Heart left ventricle (tissue), 16 donors: ENCODE measurements at regions not wholly inside any gene's neighbourhood (a gene's known extent, or its start where the extent isn't known, plus 50 kb on each side); places are given as distances from the start of the nearest gene placed in this dataset.
"Not testable (repeated sequence)": the region's sequence is repeated elsewhere in the genome, so short reads cannot be mapped to it uniquely, and the experiment has no call there.

Source experiments
- ATAC-seq, 4 donors: fragments of 200-7000 bp; cut with Tn5 transposase; one replicate each; pipeline ENCODE4 v1.9.1; 2020 to 2022; ENCODE audit warnings: moderate library complexity in 4 of 4, mild to moderate bottlenecking in 3 of 4, moderate number of reproducible peaks in 1 of 4
- DNase-seq, 5 donors: peaks; one replicate each; pipeline ENCODE4 v3.0.0-alpha.2; 2020
- H3K27ac ChIP-seq, 12 donors: fragments of 200-600 bp; sonication (generic) in 4 of 12; one replicate each; pipeline versions ENCODE4 v1.5.0 to v1.8.0; 2016 to 2022; ENCODE audit warnings: mild to moderate bottlenecking in 2 of 12
- H3K27me3 ChIP-seq, 9 donors: fragments of 200-600 bp; sonication (generic) in 2 of 9; one replicate each; pipeline versions ENCODE4 v1.5.1 to v1.8.0; 2016 to 2022; ENCODE audit warnings: mild to moderate bottlenecking in 3 of 9
- H3K36me3 ChIP-seq, 9 donors: fragments of 200-600 bp; sonication (generic) in 2 of 9; one replicate each; pipeline versions ENCODE4 v1.5.0 to v1.8.0; 2018 to 2022; ENCODE audit warnings: mild to moderate bottlenecking in 2 of 9
- H3K4me1 ChIP-seq, 12 donors: fragments of 200-600 bp; sonication (generic) in 4 of 12; one replicate each; pipeline versions ENCODE4 v1.5.0 to v1.8.0; 2016 to 2022; ENCODE audit warnings: mild to moderate bottlenecking in 3 of 12
- H3K4me3 ChIP-seq, 12 donors: fragments of 200-600 bp; sonication (generic) in 4 of 12; one replicate each; pipeline versions ENCODE4 v1.5.0 to v1.8.0; 2017 to 2022; ENCODE audit warnings: mild to moderate bottlenecking in 9 of 12, moderate library complexity in 4 of 12
- H3K9me3 ChIP-seq, 12 donors: fragments of 200-600 bp; sonication (generic) in 4 of 12; one replicate each; pipeline versions ENCODE4 v1.5.0 to v1.8.0; 2016 to 2022; ENCODE audit warnings: mild to moderate bottlenecking in 1 of 12
- POLR2A ChIP-seq, 2 donors: fragments of 450-650 bp; IDR thresholded peaks; one replicate each; pipeline ENCODE4 v1.6.1; 2017; ENCODE audit warnings: antibody characterized with exemption in 2 of 2, mild to moderate bottlenecking in 2 of 2, moderate library complexity in 2 of 2
- WGBS, 4 donors: extraction: QIAGEN DNeasy Blood & Tissue Kit in 2 of 4; methylation state at CpG; one replicate each; pipeline versions ENCODE4 v1.1.5 to v1.1.7; 2013 to 2018; 5-methylcytosine and 5-hydroxymethylcytosine counted together
- intact Hi-C, 10 donors: fragments of 100-400 bp; cut with DNase I; formaldehyde crosslinking; loops; one replicate each; pipeline versions ENCODE4 v1.11.1 to v1.14.2; 2022
- TF ChIP-seq, protein P1 (sequence below), 12 donors: fragments of 200-600 bp; sonication (generic) in 4 of 12; IDR thresholded peaks; one replicate each; pipeline versions ENCODE4 v1.5.0 to v1.8.0; 2018 to 2022; ENCODE audit warnings: antibody characterized with exemption in 12 of 12, mild to moderate bottlenecking in 5 of 12
- donor health status: ischemic (EF 13 %, LVEDD 7.1; RV severe dilation, severe dysfunction).
- donor health status: healthy with polysubstance abuse.
- donor health status: DM: no; HTN: yes; CAD: no.
- donor health status: DM: no; HTN: no; CAD: no.
- donor health status: ischemic (EF 25% LVEDD 6.9; RV normal size, moderate dysfunction).
- donor health status: ischemic (EF 25% LVEDD 5.7; RV mildly dilated, moderate dysfunction).
- donor health status: healthy.
- donor health status: DM: yes; HTN: yes; CAD: no.
- donor health status: ischemic (EF 35%, LVEDD 5.7; RV mildly dilated, moderate dysfunction).
- donor health status: nonischemic (EF 11% LVEDD 7.7; RV severe dilation, severe dysfunction).
- donor health status: DM: yes; HTN: yes; CAD: no.
- donor health status: PGD.
- donor health status: ischemic (EF 29% LVEDD 5.4; RV normal size, mild dysfunction).
- donor health status: nonischemic (EF 23%, LVEDD 6.1; RV moderate dilation, normal function).

- DNase-seq (no peak), ATAC-seq (no peak)
- no peak for TF ChIP-seq POLR2A (IDR thresholded peaks at IDR 0.05)
- TF ChIP-seq, protein P1, sequence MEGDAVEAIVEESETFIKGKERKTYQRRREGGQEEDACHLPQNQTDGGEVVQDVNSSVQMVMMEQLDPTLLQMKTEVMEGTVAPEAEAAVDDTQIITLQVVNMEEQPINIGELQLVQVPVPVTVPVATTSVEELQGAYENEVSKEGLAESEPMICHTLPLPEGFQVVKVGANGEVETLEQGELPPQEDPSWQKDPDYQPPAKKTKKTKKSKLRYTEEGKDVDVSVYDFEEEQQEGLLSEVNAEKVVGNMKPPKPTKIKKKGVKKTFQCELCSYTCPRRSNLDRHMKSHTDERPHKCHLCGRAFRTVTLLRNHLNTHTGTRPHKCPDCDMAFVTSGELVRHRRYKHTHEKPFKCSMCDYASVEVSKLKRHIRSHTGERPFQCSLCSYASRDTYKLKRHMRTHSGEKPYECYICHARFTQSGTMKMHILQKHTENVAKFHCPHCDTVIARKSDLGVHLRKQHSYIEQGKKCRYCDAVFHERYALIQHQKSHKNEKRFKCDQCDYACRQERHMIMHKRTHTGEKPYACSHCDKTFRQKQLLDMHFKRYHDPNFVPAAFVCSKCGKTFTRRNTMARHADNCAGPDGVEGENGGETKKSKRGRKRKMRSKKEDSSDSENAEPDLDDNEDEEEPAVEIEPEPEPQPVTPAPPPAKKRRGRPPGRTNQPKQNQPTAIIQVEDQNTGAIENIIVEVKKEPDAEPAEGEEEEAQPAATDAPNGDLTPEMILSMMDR (IDR thresholded peaks at IDR 0.05), result no peak
- Histone ChIP-seq H3K4me3 (no peak overlapping the region), H3K27ac (no peak overlapping the region), H3K36me3 (no peaks in the 10 kb centered on the region), H3K4me1 (peaks cover 0 to 6% (median 0%) of the 10 kb centered on the region in 12 donors), H3K9me3 (peaks cover 0 to 2% (median 0%) of the 10 kb centered on the region in 12 donors), H3K27me3 (no peaks in the 10 kb centered on the region)
- 89 to 91% (median 90%) methylated on average over 3 of the region's 3 CpGs for WGBS, 4 donors
- intact Hi-C loops, result no loop called here
These were observed 314.1 kb downstream of the CETN3 start for GRCh38 chr5:90095292-90096060.

- TF ChIP-seq, protein P1 (IDR thresholded peaks at IDR 0.05), result no peak
- no peak for TF ChIP-seq POLR2A (IDR thresholded peaks at IDR 0.05)
- Histone ChIP-seq H3K9me3 (peaks cover 0 to 18% (median 3%) of the 10 kb centered on the region in 12 donors), H3K27me3 (no peaks in the 10 kb centered on the region), H3K4me1 (peaks cover 0 to 3% (median 0%) of the 10 kb centered on the region in 12 donors), H3K27ac (no peak overlapping the region), H3K36me3 (no peaks in the 10 kb centered on the region), H3K4me3 (no peak overlapping the region)
- intact Hi-C loops, result no loop called here
- WGBS, 4 donors, result 32 to 36% (median 34%) methylated on average over 3 of the region's 3 CpGs
- ATAC-seq, result no peak
- no peak for DNase-seq
These were observed 315.6 kb downstream of the CETN3 start for GRCh38 chr5:90093751-90094485.

DNA sequence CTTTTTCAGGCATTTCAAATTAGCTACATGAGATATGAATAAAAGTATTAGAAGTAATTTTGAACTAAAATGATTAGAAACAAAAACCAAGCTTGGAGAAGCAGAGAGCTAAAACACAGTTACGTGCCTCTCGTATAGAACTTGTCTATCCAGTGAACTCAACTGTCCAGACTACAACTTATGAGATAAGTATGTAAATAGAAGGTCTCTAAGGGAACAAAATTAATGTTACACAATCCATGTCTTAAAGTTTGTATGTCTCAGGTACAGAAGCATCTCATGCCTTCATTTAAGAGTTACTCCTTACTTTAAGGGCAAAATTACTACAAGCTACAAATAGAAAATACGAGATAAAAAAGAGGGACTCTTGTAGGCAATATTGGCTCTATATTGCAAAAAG is 316.8 kb downstream of the CETN3 start:
- H3K9me3 ChIP-seq, result peaks cover 0 to 28% (median 3%) of the 10 kb centered on the region in 12 donors
- H3K36me3 ChIP-seq, result no peaks in the 10 kb centered on the region
- 83 to 87% (median 83%) methylated on average over 3 of the region's 3 CpGs for WGBS, 4 donors
- TF ChIP-seq, protein P1 (IDR thresholded peaks at IDR 0.05), result no peak
- no peak for TF ChIP-seq POLR2A (IDR thresholded peaks at IDR 0.05)
- H3K27me3 ChIP-seq, result no peaks in the 10 kb centered on the region
- ATAC-seq, result no peak
- no peak overlapping the region for H3K27ac ChIP-seq
- no peak for DNase-seq
- no peak overlapping the region for H3K4me3 ChIP-seq
- no peaks in the 10 kb centered on the region for H3K4me1 ChIP-seq
- intact Hi-C loops, result no loop called here

- no peak for DNase-seq
- Histone ChIP-seq H3K27me3 (no peaks in the 10 kb centered on the region), H3K4me1 (no peaks in the 10 kb centered on the region), H3K4me3 (no peak overlapping the region), H3K36me3 (no peaks in the 10 kb centered on the region), H3K9me3 (peaks cover 0 to 47% (median 7%) of the 10 kb centered on the region in 12 donors), H3K27ac (no peak overlapping the region)
- ATAC-seq, result no peak
- 92 to 96% (median 94%) methylated on average over 3 of the region's 3 CpGs for WGBS, 4 donors
- intact Hi-C loops, result no loop called here
- TF ChIP-seq, protein P1 (IDR thresholded peaks at IDR 0.05), result no peak
- no peak for TF ChIP-seq POLR2A (IDR thresholded peaks at IDR 0.05)
These were observed 325.2 kb downstream of the CETN3 start for GRCh38 chr5:90084342-90084741.

- intact Hi-C loops, H3K9me3 ChIP-seq, DNase-seq, H3K27me3 ChIP-seq, H3K36me3 ChIP-seq, H3K27ac ChIP-seq, H3K4me3 ChIP-seq, ATAC-seq, H3K4me1 ChIP-seq: not testable (repeated sequence)
- 94 to 96% (median 94%) methylated on average over 22 of the region's 22 CpGs for WGBS, 4 donors
These were observed 336.5 kb downstream of the CETN3 start for GRCh38 chr5:90073026-90073570.
